Transverse colon (tissue), 4 donors: ENCODE measurements at regions not wholly inside any gene's neighbourhood (a gene's known extent, or its start where the extent isn't known, plus 50 kb on each side); places are given as distances from the start of the nearest gene placed in this dataset.

Source experiments
- DNase-seq: peaks from one replicate; pipeline ENCODE4 v3.0.0-alpha.2; 2019
- H3K27ac ChIP-seq, 4 donors: fragments of 200-600 bp; sonication (generic); 2 replicates each; pipeline ENCODE4 v1.5.1; 2016 to 2018; ENCODE audit warnings: inconsistent platforms in 4 of 4
- H3K27me3 ChIP-seq: fragments of 200-600 bp; sonication (generic); 2 replicates; pipeline ENCODE4 v1.5.1; 2017; ENCODE audit warnings: inconsistent platforms
- H3K36me3 ChIP-seq, 4 donors: fragments of 200-600 bp; sonication (generic); 2 replicates each; pipeline ENCODE4 v1.5.1; 2017 to 2019; ENCODE audit warnings: inconsistent platforms in 4 of 4
- H3K4me1 ChIP-seq, 4 donors: fragments of 200-600 bp; sonication (generic); 2 replicates each; pipeline ENCODE4 v1.5.1; 2017 to 2020; ENCODE audit warnings: inconsistent platforms in 4 of 4
- H3K4me3 ChIP-seq, 4 donors: fragments of 200-600 bp; sonication (generic); 1 replicate in 1 of 4; 2 replicates in 3 of 4; pipeline versions ENCODE4 v1.5.1 to v1.6.1; 2017 to 2019; ENCODE audit warnings: inconsistent platforms in 4 of 4
- H3K9me3 ChIP-seq, 2 donors: fragments of 200-600 bp; sonication (generic); 2 replicates each; pipeline ENCODE4 v1.5.1; 2017 to 2019; ENCODE audit warnings: inconsistent platforms in 2 of 2
- EP300 ChIP-seq: sonication (generic); formaldehyde crosslinking; IDR thresholded peaks from one replicate; pipeline ENCODE4 v1.6.1; 2017; ENCODE audit warnings: antibody characterized with exemption, low read depth
- POLR2A ChIP-seq: fragments of 450-650 bp; IDR thresholded peaks from one replicate; pipeline ENCODE4 v1.6.1; 2016; ENCODE audit warnings: antibody characterized with exemption, mild to moderate bottlenecking, moderate library complexity
- POLR2AphosphoS5 ChIP-seq, 3 donors: sonication (generic); formaldehyde crosslinking; IDR thresholded peaks; one replicate each; pipeline ENCODE4 v1.6.1; 2016; ENCODE audit warnings: antibody characterized with exemption in 3 of 3
- WGBS, 2 donors: methylation state at CpG; one replicate each; pipeline ENCODE4 v1.1.5; 2018; ENCODE audit warnings: low coverage in 1 of 2; 5-methylcytosine and 5-hydroxymethylcytosine counted together
- in situ Hi-C, 4 donors: fragments of 200-750 bp; cut with MboI; loops; one replicate each; pipeline versions ENCODE4 v1.15.0 to v1.15.1; 2017; ENCODE audit warnings: low sequenced_read_pairs in 3 of 4, low pct_ligation_motif_present in 1 of 4, low pct_unique_long_range_greater_than_20kb in 1 of 4
- intact Hi-C: fragments of 100-400 bp; cut with DNase I; formaldehyde crosslinking; loops from one replicate; pipeline ENCODE4 v1.15.1; 2023; ENCODE audit warnings: low total_unique reads
- TF ChIP-seq, protein P1 (sequence below), 5 experiments: fragments of 200-600 bp in 3 of 5; fragments of 450-650 bp in 2 of 5; sonication (generic) in 3 of 5; IDR thresholded peaks; 1 replicate in 2 of 5; 2 replicates in 3 of 5; pipeline ENCODE4 v1.5.1; 2016 to 2017; ENCODE audit warnings: antibody characterized with exemption in 5 of 5, inconsistent platforms in 3 of 5, mild to moderate bottlenecking in 2 of 5, moderate library complexity in 1 of 5

DNA sequence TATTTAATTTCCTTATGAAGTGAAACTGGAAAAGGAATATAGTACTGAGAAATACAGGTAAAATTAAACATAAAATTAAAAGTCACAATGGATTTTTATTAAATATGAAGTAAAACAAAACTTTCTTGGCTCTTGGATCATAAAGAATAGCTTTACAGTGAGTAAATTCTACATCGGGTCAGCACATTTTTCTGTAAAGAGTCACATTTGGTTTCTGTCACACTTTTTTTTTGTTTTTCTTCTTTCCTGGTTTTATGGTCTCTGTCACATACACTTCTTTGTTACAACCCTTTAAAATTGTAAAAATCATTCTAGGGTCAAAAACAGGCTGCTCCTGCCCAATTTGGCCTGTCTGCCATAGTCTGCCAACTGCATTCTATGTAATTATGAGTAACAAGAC, 254.4 kb upstream of the POU3F2 start:
- Histone ChIP-seq H3K36me3 (no peaks in the 10 kb centered on the region), H3K9me3 (no peaks in the 10 kb centered on the region), H3K4me1 (peaks cover 0 to 4% (median 3%) of the 10 kb centered on the region in 4 donors), H3K27me3 (no peaks in the 10 kb centered on the region), H3K27ac (no peak overlapping the region), H3K4me3 (no peak overlapping the region)
- intact Hi-C loops (no loop called here), in situ Hi-C loops (no loop called here)
- WGBS, 2 donors, result 65 to 78% methylated on average over 1 of the region's 1 CpG
- TF ChIP-seq POLR2AphosphoS5 (IDR thresholded peaks at IDR 0.05), result no peak
- no peak for TF ChIP-seq POLR2A
- no peak for TF ChIP-seq EP300
- TF ChIP-seq, protein P1, sequence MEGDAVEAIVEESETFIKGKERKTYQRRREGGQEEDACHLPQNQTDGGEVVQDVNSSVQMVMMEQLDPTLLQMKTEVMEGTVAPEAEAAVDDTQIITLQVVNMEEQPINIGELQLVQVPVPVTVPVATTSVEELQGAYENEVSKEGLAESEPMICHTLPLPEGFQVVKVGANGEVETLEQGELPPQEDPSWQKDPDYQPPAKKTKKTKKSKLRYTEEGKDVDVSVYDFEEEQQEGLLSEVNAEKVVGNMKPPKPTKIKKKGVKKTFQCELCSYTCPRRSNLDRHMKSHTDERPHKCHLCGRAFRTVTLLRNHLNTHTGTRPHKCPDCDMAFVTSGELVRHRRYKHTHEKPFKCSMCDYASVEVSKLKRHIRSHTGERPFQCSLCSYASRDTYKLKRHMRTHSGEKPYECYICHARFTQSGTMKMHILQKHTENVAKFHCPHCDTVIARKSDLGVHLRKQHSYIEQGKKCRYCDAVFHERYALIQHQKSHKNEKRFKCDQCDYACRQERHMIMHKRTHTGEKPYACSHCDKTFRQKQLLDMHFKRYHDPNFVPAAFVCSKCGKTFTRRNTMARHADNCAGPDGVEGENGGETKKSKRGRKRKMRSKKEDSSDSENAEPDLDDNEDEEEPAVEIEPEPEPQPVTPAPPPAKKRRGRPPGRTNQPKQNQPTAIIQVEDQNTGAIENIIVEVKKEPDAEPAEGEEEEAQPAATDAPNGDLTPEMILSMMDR (IDR thresholded peaks at IDR 0.05), result no peak
- no peak for DNase-seq

DNA sequence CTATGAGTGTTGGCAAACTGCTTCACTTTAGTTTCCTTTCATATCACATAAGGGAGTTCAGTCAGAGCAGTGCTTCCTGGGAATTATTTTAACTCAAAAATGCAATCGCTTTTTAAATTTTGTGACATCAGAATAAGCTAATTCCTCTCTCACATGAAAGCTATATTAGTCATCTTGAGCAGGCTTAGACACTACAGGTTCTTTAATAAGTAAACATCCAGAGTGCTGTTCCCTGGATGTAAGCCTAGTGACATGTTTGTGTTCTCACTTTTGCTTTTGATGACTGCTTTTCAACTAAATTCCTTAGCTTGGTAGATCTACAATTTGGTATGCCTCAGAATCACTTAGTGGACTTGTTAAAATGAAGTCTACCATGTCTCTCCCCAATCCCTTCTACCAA, 252.7 kb upstream of the POU3F2 start:
- in situ Hi-C loops (no loop called here), intact Hi-C loops (no loop called here)
- Histone ChIP-seq H3K27me3 (no peaks in the 10 kb centered on the region), H3K4me3 (no peak overlapping the region), H3K36me3 (no peaks in the 10 kb centered on the region), H3K4me1 (no peaks in the 10 kb centered on the region), H3K27ac (no peak overlapping the region), H3K9me3 (no peaks in the 10 kb centered on the region)
- WGBS, 2 donors, result 71 to 83% methylated on average over 1 of the region's 1 CpG
- no peak for DNase-seq
- TF ChIP-seq POLR2A (no peak), EP300 (no peak), POLR2AphosphoS5 (IDR thresholded peaks at IDR 0.05) (no peak)
- TF ChIP-seq, protein P1 (IDR thresholded peaks at IDR 0.05), result no peak

DNA sequence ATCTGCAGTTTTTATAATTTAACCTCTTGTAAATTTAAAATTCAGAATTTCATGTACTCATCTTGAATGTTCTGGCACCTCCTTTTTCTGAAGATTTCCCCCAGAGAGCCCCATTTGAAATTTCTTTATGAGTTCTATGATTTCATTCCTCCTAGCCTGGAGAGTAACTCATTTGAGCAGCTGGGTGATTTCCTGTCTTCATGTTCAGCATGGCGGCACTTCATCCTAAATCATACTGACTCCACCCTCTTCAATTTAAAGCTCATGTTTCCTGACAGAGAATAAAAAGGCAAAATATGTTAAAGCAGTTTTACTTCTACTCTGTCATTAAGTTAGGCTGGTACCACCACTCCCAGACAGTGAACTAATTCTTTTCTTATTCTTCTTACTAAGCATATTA, 250.9 kb upstream of the POU3F2 start:
- Histone ChIP-seq H3K4me3 (no peak overlapping the region), H3K4me1 (no peaks in the 10 kb centered on the region), H3K9me3 (no peaks in the 10 kb centered on the region), H3K27ac (no peak overlapping the region), H3K36me3 (no peaks in the 10 kb centered on the region), H3K27me3 (no peaks in the 10 kb centered on the region)
- TF ChIP-seq POLR2A (no peak), POLR2AphosphoS5 (IDR thresholded peaks at IDR 0.05) (no peak), EP300 (no peak)
- TF ChIP-seq, protein P1 (IDR thresholded peaks at IDR 0.05), result no peak
- in situ Hi-C loops (no loop called here), intact Hi-C loops (no loop called here)
- DNase-seq, result no peak
- 78 to 100% methylated on average over 1 of the region's 1 CpG for WGBS, 2 donors

DNA sequence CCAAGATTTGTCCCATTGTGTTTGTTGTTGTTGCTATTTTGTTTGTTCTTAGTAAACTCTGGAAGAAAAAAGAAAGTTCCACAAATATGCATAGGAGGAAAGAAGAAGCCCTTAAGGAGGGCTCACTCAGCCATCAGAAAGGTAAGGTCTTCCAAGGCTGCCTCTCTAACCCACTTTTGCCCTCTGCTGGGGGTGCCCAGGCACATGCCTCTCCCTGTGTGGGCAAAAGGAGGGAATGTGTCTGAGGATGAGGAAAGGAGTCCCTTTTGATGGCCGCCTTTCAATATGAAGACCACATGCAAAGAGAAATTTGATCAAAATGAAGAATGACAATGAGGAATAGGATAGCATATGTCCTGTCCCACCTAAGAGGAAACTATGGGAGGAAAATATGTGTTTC, 248.2 kb upstream of the POU3F2 start:
- Histone ChIP-seq H3K4me3 (no peak overlapping the region), H3K9me3 (no peaks in the 10 kb centered on the region), H3K27me3 (no peaks in the 10 kb centered on the region), H3K36me3 (no peaks in the 10 kb centered on the region), H3K27ac (no peak overlapping the region), H3K4me1 (no peaks in the 10 kb centered on the region)
- in situ Hi-C loops, result no loop called here
- intact Hi-C loops, result no loop called here
- no peak for TF ChIP-seq EP300
- TF ChIP-seq, protein P1 (IDR thresholded peaks at IDR 0.05), result no peak
- TF ChIP-seq POLR2A, result no peak
- TF ChIP-seq POLR2AphosphoS5 (IDR thresholded peaks at IDR 0.05), result no peak
- 0 to 67% methylated on average over 1 of the region's 1 CpG for WGBS, 2 donors
- no peak for DNase-seq
